ENCODE measurements at regions not wholly inside any gene's neighbourhood (a gene's known extent, or its start where the extent isn't known, plus 50 kb on each side); places are given as distances from the start of the nearest gene placed in this dataset.

- Histone ChIP-seq H3K27me3 (no peaks in the 10 kb centered on the region), H3K4me1 (no peaks in the 10 kb centered on the region), H3K27ac (no peak overlapping the region), H3K4me3 (no peak overlapping the region), H3K36me3 (no peaks in the 10 kb centered on the region), H3K9me3 (no peaks in the 10 kb centered on the region)
- no peak for DNase-seq
- TF ChIP-seq POLR2A (IDR thresholded peaks at IDR 0.05) (no peak), CTCF (IDR thresholded peaks at IDR 0.05) (no peak)
- intact Hi-C loops (cut with DNase I; ENCODE audit: low total_unique reads), result no loop called here
Measured at GRCh38 chr2:2692599-2693389, 361.7 kb upstream of the MYT1L start.

GRCh38 chr2:2691419-2691818 is 360.3 kb upstream of the MYT1L start:
- no peaks in the 10 kb centered on the region for H3K36me3 ChIP-seq
- intact Hi-C loops (cut with DNase I; ENCODE audit: low total_unique reads), result no loop called here

GRCh38 chr2:2690985-2691384 is 359.9 kb upstream of the MYT1L start:
- no peak overlapping the region for H3K27ac ChIP-seq
- H3K36me3 ChIP-seq, result no peaks in the 10 kb centered on the region
- H3K9me3 ChIP-seq, result no peaks in the 10 kb centered on the region
- H3K4me3 ChIP-seq, result no peak overlapping the region
- TF ChIP-seq POLR2A (IDR thresholded peaks at IDR 0.05) (no peak), CTCF (IDR thresholded peaks at IDR 0.05) (no peak)
- intact Hi-C loops (cut with DNase I; ENCODE audit: low total_unique reads), result no loop called here
- no peaks in the 10 kb centered on the region for H3K4me1 ChIP-seq
- H3K27me3 ChIP-seq, result no peaks in the 10 kb centered on the region
- no peak for DNase-seq

More at GRCh38 chr2:2691419-2691818, 360.3 kb upstream of the MYT1L start:
- Histone ChIP-seq H3K27ac (no peak overlapping the region), H3K9me3 (no peaks in the 10 kb centered on the region), H3K4me3 (no peak overlapping the region), H3K4me1 (no peaks in the 10 kb centered on the region), H3K27me3 (no peaks in the 10 kb centered on the region)
- no peak for DNase-seq
- TF ChIP-seq POLR2A (IDR thresholded peaks at IDR 0.05) (no peak), CTCF (IDR thresholded peaks at IDR 0.05) (no peak)

GRCh38 chr2:2689306-2689705 is 358.2 kb upstream of the MYT1L start:
- Histone ChIP-seq H3K4me1 (no peaks in the 10 kb centered on the region), H3K36me3 (no peaks in the 10 kb centered on the region), H3K9me3 (no peaks in the 10 kb centered on the region), H3K4me3 (no peak overlapping the region), H3K27ac (no peak overlapping the region), H3K27me3 (no peaks in the 10 kb centered on the region)
- intact Hi-C loops (cut with DNase I; ENCODE audit: low total_unique reads), result no loop called here
- TF ChIP-seq CTCF (IDR thresholded peaks at IDR 0.05) (no peak), POLR2A (IDR thresholded peaks at IDR 0.05) (no peak)
- DNase-seq, result no peak

- H3K4me1 ChIP-seq, result no peaks in the 10 kb centered on the region
- no peaks in the 10 kb centered on the region for H3K27me3 ChIP-seq
- DNase-seq, result no peak
- H3K27ac ChIP-seq, result no peak overlapping the region
- intact Hi-C loops (cut with DNase I; ENCODE audit: low total_unique reads), result no loop called here
- TF ChIP-seq POLR2A (IDR thresholded peaks at IDR 0.05), result no peak
- TF ChIP-seq CTCF (IDR thresholded peaks at IDR 0.05), result no peak
- H3K36me3 ChIP-seq, result no peaks in the 10 kb centered on the region
- no peaks in the 10 kb centered on the region for H3K9me3 ChIP-seq
- H3K4me3 ChIP-seq, result no peak overlapping the region
Measured at GRCh38 chr2:2688254-2688653, 357.2 kb upstream of the MYT1L start.

Data from uterus (tissue), 3 donors.